NCI-H146 treated with DMSO at 0.1 percent for 48 hours (cell line): ENCODE measurements at regions not wholly inside any gene's neighbourhood (a gene's known extent, or its start where the extent isn't known, plus 50 kb on each side); places are given as distances from the start of the nearest gene placed in this dataset.

Experiments
- DNase-seq: peaks from one replicate; lab custom pipeline; 2025; ENCODE audit not compliant: unreplicated experiment; lab: John Stamatoyannopoulos, UW

- no peak for DNase-seq
Measured at GRCh38 chr6:33869826-33870423, 66.1 kb upstream of the MLN start.

DNA sequence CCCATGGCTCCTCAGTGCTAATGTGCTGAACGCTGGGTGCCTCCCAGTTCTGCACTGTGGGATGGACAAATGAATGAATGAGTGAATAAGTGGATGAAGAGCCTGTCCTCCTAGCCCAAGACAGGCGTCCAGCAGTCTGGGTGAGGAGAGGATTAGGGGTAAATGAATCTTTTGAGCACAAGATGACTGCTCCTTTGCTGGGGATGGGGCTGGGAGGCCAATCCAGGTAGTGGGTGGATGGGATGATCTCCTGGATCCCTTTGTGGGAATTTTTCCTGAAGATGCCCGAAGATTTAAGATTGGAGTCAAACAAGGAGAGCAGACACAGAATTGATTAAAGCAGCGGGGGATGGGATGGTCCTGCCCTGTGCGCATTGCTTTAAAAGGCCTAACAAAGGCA is 65.3 kb upstream of the MLN start:
- DNase-seq, result no peak

DNA sequence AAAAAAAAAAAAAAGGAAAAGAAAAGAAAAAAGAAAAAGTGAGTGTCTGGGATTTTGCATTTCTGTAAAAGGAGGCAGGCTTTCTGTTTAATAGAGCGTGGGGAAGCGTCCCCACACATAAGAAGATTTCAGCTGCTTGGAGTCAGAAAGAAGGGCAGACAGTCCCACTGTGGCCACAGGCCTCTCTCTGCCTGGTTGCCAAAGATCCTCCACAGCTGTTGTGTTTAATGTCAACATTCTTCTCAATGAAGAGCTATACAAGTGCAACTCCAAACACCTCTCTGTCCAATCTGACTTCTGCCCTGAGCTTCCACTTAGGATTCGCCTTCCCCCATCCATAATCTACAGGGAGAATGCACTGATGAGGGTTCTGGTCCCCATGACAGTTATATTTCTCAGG is 64.3 kb upstream of the MLN start:
- DNase-seq, result no peak

- DNase-seq, result no peak
Measured at GRCh38 chr6:33865478-33866077, 61.8 kb upstream of the MLN start.

DNA sequence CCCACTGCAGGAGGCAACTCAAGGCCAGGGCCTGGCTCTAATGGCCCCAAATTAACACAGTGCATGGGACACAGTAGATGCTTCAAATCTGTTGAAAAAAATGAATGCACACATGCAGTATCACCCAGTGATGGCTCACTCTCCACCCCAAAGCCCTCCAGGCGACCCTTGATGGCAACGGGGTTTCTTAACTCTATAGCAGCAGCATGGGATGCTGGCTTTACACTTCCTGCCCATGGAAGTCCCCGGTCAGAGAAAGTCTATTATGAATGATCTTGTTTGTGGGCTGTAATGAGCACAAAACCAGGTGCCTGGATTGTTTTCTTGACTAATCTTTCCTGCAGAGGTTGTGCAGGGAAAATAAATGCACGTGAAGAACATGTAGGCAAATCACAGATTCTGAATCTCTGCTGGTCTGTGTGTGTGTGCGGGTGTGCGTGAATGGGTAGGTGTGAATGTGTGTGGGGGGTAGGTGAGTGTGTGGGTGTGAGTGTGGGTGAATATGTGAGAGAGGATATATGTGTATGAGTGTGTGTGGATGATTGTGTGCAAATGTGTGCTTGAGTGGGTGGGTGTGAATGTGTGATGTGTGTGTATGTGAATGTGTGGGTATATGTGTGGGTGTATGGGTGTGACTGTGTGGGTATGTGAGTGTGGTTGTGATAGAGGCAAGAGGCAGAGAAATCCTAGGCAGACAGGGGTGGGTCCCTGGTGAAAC is 60.1 kb upstream of the MLN start:
- no peak for DNase-seq

- no peak for DNase-seq
Measured at GRCh38 chr6:33863084-33863483, 59.3 kb upstream of the MLN start.

DNA sequence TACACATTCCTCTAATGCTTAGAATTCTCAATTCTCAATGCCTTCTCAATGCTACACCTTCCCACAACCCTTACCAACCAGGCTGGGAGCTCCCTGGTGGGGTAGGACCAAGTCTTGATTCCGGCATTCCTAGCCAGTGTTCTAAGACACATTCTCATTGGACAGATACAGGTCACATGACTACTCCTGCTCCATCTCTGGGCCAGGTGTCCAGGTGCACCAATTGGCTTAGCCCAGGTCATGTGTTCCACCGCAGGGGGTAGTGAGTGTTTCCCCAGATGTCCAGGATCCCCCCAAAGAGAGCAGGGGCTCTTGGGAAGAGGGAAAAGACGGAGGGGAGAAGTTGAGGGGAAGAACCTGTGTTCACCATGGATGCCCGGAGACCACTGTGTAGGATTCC is 58.7 kb upstream of the MLN start:
- DNase-seq, result no peak

DNA sequence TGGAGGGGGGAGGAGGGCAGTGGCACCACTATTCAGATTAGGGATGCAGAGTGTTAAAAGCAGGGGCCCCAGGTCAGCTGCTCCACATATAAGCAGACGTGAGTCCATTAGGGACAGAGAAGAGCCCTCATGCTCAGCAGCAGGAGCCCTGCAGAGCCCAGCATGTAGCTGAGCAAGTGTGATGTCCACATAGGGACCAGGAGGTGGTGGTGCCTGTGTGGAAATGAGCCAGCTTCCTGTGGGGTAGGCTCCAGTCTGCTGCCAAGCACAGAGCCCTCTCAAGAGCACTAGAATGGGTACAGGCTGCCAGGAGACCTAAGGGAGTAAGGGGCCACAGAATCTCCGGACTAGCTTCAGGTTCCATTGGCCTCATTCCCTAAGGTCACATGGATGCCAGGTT is 57.9 kb upstream of the MLN start:
- DNase-seq, result no peak

GRCh38 chr6:33860706-33861474 is 57.1 kb upstream of the MLN start:
- peak; percentile 31 for DNase-seq

- DNase-seq, result no peak
Measured at GRCh38 chr6:33860006-33860405, 56.2 kb upstream of the MLN start.

GRCh38 chr6:33858804-33859505 is 55.2 kb upstream of the MLN start:
- DNase-seq, result no peak

DNA sequence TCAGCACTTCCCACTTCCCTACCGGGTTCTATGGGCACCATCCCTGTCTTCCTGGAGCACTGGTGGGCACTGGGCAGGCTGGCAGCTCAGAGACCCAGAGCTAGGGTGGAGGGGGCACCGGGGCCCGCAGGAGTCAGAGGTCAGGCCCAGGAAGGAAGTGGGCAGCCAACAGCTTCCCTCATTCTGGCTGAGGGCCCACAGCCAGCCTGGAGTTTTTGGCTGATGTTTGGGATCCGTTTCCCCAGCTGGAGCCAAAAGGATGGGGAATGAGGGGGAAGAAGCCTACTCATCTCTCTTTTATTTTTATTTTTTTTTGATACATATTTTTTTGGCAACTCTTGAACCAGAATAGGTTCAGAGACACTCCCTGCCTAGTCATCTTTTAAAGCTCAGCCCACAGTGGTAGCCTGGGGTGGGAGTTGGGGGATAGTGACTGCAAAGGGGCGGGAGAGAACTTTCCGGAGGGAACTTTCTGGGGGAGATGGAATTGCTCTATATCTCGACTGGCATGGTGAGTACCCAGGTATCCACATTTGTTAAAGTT is 54.2 kb upstream of the MLN start:
- no peak for DNase-seq

DNA sequence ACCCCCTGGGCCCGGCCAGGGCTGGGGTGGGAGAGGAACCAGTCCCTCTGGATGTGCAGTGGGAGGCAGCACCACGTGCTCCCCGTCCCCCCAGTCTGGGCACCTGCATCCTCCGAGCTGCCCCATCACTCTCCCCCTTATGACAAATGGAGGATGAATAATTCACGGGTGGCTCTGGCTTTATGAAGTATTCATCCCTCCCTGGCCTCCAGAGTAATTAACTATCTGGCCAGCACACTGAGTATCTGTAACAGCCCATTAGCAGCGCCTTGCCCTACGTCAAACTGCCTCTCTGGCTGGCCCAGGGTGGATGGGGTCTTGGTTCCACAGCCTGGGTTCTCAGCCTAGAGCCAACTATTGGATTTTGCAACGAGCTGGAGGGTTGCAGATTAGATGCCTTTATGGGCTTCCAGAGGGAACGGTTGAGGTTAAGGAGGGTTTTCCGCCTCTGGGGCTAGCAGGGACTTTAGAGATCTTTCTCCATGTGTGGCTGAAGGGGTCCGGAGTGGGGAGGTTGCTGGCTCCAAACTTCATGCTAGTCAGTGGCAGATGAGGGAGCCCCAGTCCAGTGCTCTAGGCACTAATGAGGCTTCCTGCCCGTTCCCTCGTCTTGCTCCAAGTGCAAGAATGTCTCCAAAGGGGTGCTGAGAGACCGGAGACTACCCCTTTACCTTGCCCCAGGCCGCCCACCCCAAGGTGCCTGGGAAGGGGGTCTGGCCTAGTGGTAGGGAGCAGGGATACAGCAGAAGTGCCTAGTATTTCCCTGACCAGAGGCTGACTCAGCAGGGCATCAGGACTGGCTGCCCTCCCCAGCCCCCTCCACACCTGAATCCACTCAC is 53.5 kb upstream of the MLN start:
- DNase-seq, result no peak

DNA sequence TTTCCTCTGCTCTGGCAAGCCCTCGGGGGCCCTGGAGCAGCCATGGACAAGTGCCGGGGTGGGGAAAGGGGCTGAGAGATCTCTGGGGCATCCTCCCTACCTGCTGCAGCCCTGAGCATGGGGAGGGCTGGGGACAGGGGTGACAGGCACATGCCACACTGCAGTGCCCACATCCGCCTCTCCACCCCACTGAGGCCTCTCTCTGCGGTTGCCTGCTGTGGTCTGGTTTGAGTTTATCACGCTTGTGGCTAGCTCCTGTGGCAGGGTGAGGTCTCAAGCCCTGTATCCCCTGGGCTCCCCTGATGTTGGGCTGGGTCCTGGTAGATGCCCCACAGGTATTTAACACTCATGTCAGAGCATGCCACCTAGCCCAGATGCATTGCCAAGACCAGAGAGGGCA is 52.9 kb upstream of the MLN start:
- no peak for DNase-seq

DNA sequence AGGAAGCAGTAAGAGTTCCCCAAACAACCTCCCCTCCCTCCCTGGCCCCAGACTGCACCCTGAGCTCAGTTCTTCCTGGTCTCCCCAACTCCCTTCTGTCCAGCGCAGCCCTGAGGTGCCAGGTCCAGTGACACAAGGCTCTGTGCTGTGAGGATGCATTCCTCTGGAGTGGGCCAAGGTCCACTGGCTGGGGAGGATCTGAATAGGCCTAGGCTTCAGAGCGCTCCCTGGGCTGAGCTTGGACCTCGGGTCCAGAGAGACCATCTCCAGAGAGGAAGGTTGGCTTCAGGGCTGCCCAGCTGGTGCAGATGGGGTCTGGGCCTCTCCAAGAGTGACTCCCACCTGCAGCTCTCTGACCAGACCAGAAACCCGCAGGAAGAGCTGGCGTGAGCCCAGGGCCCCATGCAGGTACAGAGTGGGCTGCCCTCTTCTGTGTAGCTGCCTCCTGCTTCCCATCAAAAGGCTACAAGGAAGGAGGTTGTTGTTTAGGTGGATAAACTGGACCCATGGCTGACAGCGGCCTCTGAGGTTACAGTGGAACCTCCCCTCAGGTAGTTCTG is 52.3 kb upstream of the MLN start:
- DNase-seq, result no peak

DNA sequence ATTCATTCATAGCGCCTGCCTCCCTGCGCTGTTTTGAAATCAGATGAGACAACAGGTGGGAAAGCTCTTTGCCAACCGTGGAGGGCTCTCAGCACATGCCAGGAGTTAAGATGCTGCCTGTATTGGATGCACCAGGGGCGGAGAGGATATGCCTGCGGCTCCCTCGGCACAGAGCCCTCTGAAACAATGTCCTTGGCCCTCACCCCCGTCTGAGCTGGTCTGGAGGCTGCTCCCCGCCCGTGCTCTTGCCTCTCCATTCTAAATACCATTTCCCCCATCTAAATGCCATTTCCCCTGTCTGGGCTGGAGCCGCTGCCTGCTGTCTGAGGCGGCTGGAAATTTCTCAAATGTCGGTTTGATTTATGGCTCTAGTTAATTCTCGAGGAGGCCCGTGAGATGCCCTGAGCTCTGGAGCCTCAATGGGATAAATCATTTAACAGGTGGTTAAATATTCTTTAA is 50.8 kb upstream of the MLN start:
- DNase-seq, result no peak

- no peak for DNase-seq
Measured at GRCh38 chr6:33853736-33854135, 49.9 kb upstream of the MLN start.
